IPS-NIHi7 (cell line): ENCODE measurements at regions not wholly inside any gene's neighbourhood (a gene's known extent, or its start where the extent isn't known, plus 50 kb on each side); places are given as distances from the start of the nearest gene placed in this dataset.

Source experiments
- DNase-seq: peaks from one replicate; pipeline ENCODE4 v3.0.0; 2012; ENCODE audit warnings: mixed read lengths; ENCODE audit errors: extremely low spot score

DNA sequence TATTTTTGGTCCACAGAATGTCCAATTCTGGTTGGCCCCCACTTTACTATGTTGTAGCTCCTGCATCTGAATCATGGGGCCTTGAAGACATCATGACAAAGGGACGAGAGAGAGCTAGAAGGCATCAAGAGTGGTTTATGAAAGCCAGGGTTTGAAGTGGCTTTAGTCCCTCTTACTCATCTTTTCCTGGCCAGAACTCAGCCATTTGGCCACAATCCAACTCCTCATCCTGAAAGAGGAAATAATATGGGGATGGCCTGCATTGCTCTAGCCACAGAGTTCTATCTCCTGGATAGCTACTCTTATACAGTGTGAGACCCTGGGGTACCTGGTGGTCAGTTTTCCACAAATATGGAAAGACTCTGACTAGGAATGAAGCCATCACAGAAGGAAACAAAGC is 418.9 kb downstream of the XPNPEP1 start:
- DNase-seq, result no peak

GRCh38 chr10:109487691-109488090 is 435.6 kb downstream of the XPNPEP1 start:
- DNase-seq, result no peak

DNA sequence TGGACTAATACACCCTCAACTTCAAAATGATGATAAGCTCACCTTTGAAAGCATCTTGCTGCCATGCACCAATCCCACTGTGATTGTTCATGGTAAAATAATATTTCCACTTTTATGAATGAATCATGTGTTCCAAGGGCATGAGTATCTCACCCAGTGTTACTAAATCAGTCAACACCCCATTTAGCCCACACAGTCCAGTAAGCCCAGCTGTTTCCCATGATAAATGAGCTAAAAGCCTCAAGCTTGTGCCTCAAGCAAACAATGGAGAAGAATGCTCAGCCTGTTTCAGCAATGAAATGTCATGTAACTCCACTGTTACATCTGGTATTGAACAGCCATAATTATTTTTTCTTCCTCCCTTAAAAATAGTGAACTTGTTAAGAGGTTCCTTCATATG is 442.5 kb downstream of the XPNPEP1 start:
- DNase-seq, result no peak

DNA sequence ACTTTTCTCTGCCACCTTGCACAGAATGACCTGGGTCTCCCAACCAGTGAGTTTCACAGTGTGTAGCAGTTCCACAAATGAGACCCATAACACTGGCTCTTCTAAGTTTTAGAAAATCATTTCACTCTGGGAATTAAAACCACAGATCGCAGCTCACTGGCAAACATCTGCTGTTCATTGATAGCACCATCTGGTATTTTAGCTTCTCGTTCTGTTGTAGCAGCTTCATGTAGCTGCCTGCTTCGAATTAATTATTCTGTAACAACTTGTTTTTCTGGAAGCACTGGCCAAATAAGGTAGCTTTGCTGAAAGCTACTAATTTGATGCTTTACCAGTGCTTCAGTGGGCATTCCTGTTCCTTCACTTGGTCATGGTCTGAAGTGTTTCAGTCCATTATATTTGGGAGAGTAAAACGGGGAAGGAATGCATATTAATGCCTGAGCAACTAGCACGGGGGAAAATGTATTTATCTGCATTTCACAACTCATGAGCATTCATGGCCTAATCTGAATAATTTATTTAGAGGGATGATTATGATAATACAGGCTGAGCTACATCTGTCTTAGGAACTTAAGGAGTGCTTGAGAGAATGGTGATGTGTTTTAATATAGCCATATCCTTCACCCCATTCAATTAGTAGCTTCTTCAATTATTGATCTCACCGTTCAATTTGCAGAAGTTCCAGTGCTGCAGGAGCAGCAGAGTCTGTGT is 447.4 kb downstream of the XPNPEP1 start:
- no peak for DNase-seq

GRCh38 chr10:109474812-109475211 is 448.5 kb downstream of the XPNPEP1 start:
- peak; percentile 73 for DNase-seq

GRCh38 chr10:109474261-109474660 is 449.1 kb downstream of the XPNPEP1 start:
- no peak for DNase-seq

DNA sequence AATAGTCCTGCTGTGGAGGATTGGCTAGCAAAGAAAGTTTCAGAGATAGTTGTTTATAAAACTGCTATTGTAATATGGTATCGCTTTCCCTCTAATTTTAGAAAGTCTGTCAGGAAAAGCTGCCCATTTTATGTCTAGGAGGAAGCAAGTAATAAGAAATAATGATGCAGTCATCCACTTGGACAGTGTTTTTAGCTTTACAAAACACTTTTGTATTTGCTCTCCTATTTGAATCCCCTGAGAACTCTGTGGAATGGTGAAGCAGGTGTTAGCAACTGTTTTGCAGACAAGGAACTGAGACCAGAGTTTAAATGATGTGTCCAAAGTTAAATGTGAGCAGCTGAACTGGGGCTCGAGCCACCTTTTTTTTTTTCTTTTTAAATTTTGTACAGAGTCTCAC is 455.8 kb downstream of the XPNPEP1 start:
- no peak for DNase-seq

DNA sequence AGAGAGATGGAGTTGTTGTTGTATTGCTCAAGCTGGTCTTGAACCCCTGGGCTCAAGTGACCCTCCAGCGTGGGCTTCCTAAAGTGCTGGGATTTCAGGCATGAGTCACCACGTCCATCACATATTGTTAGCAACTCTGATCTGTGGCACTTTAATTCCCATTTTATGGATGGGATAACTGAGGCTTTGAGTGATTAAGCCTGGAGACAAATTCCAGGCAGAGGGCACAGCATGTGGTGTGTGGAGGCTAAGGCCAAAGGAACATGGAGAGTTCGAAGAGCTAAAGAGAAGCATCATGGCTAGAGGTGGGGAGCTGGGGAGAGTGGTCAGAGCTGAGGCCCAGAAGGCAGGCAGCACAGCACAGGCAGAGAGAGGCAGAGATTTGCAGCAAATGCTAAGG is 458.4 kb downstream of the XPNPEP1 start:
- DNase-seq, result no peak

DNA sequence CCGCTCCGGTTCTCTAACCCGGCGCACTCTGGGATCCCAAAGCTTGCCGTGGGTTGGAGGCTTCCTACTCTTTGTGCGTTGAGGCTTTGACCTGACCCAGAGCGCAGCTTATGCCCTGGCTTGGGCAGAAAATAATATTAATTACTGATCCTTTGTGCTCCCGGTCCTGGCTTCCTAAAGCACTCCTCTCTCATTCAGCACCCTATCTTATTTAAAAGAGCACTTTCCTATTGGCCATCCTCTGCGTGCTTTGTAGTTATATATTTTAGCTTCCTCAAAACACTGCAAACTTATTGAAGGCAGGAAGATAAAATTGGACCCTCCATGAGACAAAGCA is 466.0 kb downstream of the XPNPEP1 start:
- no peak for DNase-seq

DNA sequence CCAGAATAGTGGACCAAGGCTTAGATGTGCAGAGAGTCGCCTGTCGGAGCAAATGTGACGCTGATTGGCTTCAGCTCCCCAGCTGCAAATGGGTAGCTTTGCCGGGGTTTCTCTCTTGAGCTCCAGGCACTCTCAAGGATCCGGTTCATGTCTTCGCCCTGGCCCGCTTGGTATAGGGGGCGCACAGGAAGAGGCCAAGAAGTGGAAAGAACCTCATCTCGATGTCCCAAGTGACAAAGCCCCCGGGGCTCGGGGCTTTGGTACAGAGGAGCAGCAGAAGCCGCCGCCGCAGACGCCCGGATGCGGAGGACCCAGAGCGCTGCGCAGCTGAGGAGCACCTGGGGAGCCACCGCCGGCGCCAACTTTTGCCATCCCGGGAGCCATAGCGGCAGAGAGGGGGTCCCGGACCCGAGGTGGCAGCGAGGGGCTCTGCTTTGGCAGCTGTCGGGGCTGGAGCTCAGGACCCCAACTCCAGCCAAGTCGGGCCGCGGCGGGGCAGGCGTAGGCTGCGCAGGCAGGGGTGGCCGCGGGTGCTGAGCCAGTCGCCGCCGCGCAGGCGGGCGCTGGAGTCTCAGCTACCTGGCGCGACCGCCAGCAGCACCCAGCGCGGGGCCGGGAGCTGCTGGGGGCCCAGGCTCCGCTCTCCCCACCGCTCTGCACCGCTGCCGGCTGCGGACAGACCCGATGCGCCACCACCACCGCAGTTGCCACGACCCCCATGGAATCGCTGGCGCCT is 466.6 kb downstream of the XPNPEP1 start:
- peak; percentile 57 for DNase-seq

GRCh38 chr10:109454691-109455090 is 468.6 kb downstream of the XPNPEP1 start:
- no peak for DNase-seq

DNA sequence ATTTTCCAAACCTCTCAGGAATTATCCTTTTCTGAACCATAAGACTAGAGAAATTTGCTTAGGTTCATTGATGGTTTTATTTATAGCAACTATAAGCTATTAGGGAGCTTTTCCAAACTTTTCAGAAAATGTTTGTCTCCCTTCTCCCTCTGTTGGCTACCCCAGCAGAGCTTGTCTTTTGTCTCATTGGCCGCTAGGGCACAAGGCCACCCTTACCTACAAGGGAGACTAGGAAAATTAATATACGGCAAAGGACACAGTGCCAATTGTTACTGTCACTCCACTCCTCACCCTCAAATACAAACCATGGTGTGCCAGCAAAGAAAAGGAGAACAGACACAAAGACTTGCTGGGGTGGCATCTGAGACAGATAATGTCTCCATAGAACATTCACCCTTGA is 471.4 kb downstream of the XPNPEP1 start:
- DNase-seq, result no peak

- no peak for DNase-seq
These were observed 472.6 kb downstream of the XPNPEP1 start for GRCh38 chr10:109450702-109451101.

DNA sequence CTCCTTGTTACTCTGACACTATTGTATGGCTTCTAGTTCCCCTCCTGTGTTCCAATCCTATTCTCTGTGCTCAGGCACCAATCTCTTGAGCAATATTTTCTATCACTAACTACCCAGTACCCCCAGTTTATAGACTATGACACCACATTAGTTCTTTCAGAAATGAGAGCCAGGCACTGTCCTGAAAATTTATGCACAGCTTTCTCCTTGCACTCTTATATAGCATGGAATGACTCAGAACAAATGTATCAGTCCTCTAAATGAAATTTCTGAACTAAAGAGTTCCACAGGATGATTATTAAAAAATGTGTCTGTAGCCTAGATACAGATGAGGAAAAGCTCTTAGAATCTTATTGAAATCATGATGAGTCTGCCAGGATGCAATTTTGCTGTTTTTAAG is 489.9 kb downstream of the XPNPEP1 start:
- DNase-seq, result no peak

- DNase-seq, result no peak
These were observed 491.0 kb downstream of the XPNPEP1 start for GRCh38 chr10:109432281-109432680.

DNA sequence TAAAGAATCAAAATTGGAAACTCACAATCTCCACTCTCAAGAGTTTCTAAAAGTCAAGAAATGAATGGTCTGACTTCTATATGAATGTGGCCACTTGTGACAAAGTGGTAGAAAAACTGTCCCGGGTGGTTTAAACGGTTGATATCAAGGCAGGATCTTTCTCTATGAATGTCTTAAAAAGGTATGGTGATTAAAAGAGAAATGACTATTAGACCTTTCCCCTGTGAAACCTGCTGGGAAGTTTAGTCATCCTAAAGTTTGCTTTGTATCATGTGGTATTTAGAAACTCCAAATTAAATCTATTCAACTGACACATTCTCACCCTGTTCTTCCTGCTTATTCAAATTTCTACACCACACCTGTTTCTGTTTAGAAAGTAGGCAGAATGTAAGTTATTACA is 492.5 kb downstream of the XPNPEP1 start:
- DNase-seq, result no peak

DNA sequence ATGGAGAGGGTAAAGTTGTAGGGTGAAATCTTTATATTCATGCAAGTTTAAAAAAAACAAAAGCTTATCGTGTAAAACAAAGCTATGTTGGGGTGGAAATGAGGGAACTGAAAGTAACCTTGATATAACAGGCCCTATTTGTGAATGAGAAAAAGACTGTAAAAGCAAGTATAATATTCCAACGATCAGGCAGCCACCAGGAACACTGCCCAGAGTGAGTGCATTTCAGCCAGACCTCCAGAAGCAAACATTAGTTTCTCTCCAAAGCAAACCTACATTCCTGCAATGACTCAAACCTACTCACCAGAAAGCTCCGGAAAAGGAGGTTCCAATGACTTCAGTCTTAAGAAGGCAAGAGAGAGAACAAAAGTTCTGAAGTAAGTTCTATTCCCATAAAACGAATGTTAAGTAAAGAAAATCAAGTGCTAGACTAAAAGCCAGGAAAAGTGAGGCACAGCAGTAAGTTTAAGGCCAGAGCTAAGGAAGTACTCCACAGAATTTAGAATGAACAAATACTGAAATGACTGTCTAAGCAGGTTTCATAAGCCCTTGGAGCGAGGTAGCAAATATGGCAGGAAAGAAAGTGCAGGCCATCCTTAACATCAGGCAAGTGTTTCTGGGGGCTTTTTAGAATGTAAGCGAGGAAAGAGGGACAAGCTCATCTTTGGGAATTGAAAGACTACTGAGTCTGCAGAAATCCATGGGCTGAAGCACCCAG is 493.1 kb downstream of the XPNPEP1 start:
- DNase-seq, result no peak

DNA sequence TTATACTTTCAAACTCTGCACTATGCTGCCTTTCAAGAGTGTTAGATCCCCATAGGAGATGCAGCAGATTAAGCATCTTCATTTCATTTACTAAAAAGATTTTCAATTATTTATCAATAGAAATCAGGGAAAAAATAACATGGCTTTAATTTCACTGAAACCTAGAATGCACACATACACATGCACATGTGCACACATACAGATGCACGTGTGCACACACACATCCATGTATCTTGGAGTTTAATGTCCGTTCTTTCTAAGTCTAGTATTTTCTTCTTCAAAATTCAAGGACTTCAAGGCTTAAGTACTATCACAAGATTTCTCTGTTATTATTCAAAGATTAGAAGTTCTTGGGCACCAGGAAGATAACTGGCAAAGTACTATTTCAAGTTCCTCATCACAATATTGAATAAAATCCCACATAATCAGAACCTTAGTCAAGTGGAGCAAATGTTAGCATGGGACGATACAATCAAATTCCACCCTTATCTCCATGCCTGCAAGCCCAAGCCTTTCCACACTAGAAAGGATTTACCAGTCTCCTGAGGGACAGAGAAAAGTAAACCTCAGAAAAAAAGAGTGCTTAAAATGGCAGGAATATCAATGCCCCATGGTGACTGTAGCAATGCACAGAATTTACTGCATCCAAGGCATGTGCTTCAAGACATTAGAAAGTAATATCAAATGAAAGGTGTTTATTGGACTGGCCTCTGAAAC is 494.4 kb downstream of the XPNPEP1 start:
- DNase-seq, result no peak

GRCh38 chr10:109427411-109427810 is 495.9 kb downstream of the XPNPEP1 start:
- DNase-seq, result no peak

DNA sequence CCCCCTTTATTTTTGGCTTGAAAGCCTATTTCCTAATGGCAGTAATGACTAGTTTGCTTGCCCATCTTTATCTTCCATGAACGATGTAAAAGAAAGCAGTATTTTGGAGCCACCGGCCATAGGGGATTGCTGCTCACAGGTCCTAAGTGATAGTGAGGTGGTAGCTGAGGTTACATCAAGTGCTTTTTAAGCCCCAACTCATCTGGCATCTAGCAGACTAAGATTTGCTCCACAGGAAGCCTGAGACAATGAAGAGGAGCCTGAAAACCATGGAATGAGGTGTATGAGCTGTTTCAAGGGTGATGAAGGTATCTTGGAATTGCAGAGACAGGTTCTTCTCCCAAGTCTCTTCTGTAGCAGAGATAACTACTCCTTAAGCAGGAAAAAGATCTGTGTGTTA is 496.3 kb downstream of the XPNPEP1 start:
- DNase-seq, result no peak

DNA sequence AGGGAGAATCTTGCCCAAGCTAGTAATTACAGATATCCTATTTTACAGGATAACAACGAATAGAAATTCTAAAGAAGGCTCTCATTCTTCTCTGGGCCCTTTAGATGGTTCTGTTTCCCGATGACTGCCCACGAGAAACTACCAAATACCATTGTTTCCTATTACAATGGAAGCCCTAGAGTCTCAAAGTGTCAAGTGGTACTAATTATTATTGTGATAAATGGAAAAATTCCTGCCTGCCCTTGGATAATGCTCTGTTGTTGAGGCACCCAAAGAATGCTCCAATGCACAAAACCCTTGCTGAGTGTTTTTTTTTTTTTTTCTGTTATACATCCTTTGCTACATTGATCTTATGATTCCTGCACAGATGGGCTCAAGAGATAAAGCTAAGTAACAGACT is 504.5 kb downstream of the XPNPEP1 start:
- no peak for DNase-seq

- no peak for DNase-seq
These were observed 505.5 kb downstream of the XPNPEP1 start for GRCh38 chr10:109417803-109418202.
